Cerebellar nuclear complex (tissue), 1 donor: ENCODE measurements at regions not wholly inside any gene's neighbourhood (a gene's known extent, or its start where the extent isn't known, plus 50 kb on each side); places are given as distances from the start of the nearest gene placed in this dataset.

Source experiments
- DNase-seq, 2 experiments: peaks; one replicate each; lab custom pipeline; 2025; lab: John Stamatoyannopoulos, UW

GRCh38 chr5:168159425-168159824 is 132.0 kb upstream of the WWC1 start:
- no peak for DNase-seq

- no peak for DNase-seq
Observed at GRCh38 chr5:168162464-168162863, 129.0 kb upstream of the WWC1 start.

GRCh38 chr5:168163966-168164365 is 127.5 kb upstream of the WWC1 start:
- no peak for DNase-seq

- no peak for DNase-seq
Observed at GRCh38 chr5:168165221-168165914, 126.1 kb upstream of the WWC1 start.

GRCh38 chr5:168165977-168166376 is 125.5 kb upstream of the WWC1 start:
- DNase-seq, result no peak

GRCh38 chr5:168167338-168167737 is 124.1 kb upstream of the WWC1 start:
- DNase-seq, result no peak

GRCh38 chr5:168168978-168169698 is 122.3 kb upstream of the WWC1 start:
- DNase-seq, result no peak

- DNase-seq, result no peak
Observed at GRCh38 chr5:168169791-168170190, 121.7 kb upstream of the WWC1 start.

- DNase-seq, result no peak
Observed at GRCh38 chr5:168171901-168172759, 119.3 kb upstream of the WWC1 start.

- no peak for DNase-seq
Observed at GRCh38 chr5:168172760-168173223, 118.7 kb upstream of the WWC1 start.

GRCh38 chr5:168174376-168174775 is 117.1 kb upstream of the WWC1 start:
- DNase-seq, result no peak

GRCh38 chr5:168176251-168176650 is 115.2 kb upstream of the WWC1 start:
- no peak for DNase-seq

GRCh38 chr5:168176941-168177340 is 114.5 kb upstream of the WWC1 start:
- DNase-seq, result no peak

GRCh38 chr5:168177831-168178450 is 113.5 kb upstream of the WWC1 start:
- no peak for DNase-seq

- no peak for DNase-seq
Observed at GRCh38 chr5:168179192-168179593, 112.3 kb upstream of the WWC1 start.

- DNase-seq, result no peak
Observed at GRCh38 chr5:168182269-168182668, 109.2 kb upstream of the WWC1 start.

GRCh38 chr5:168184103-168184502 is 107.3 kb upstream of the WWC1 start:
- no peak for DNase-seq

GRCh38 chr5:168186289-168187074 is 105.0 kb upstream of the WWC1 start:
- no peak for DNase-seq

- no peak for DNase-seq
Observed at GRCh38 chr5:168187614-168188013, 103.8 kb upstream of the WWC1 start.

- DNase-seq, result no peak
Observed at GRCh38 chr5:168188182-168188581, 103.3 kb upstream of the WWC1 start.

- no peak for DNase-seq
Observed at GRCh38 chr5:168192120-168192519, 99.3 kb upstream of the WWC1 start.
